ENCODE measurements at regions not wholly inside any gene's neighbourhood (a gene's known extent, or its start where the extent isn't known, plus 50 kb on each side); places are given as distances from the start of the nearest gene placed in this dataset.

GRCh38 chr17:78300962-78301820 lies 58.7 kb downstream of the SOCS3 start:
- Histone ChIP-seq H3K9me1 (replicated peaks; ENCODE audit: control insufficient read depth, extremely low read depth, insufficient read depth, low read length) (no peaks in the 10 kb centered on the region), H3K4me2 (ENCODE audit: insufficient read depth, low read length) (no peak overlapping the region)
- FAIRE-seq: no peak

More at GRCh38 chr17:78300962-78301820, 58.7 kb downstream of the SOCS3 start:
- no TSS peak for BruUV-seq (replicated peaks)
- H3K4me3 ChIP-seq (replicated peaks in 1 of 3; ENCODE audit: insufficient read depth in 1 of 3, low read depth in 1 of 3, low read length in 3 of 3): no peak overlapping the region
- H4K20me1 ChIP-seq (replicated peaks; ENCODE audit: control insufficient read depth, extremely low read depth, insufficient read depth, low read length): no peaks in the 10 kb centered on the region
- no peak overlapping the region for H3K9ac ChIP-seq (replicated peaks; ENCODE audit: extremely low read depth, insufficient read depth, low read length)
- H2AFZ ChIP-seq (ENCODE audit: low read depth, low read length): no peak overlapping the region
- H3K9me3 ChIP-seq (replicated peaks; ENCODE audit: control insufficient read depth, insufficient read depth, low read length): no peaks in the 10 kb centered on the region
- ChIA-PET POLR2A (no interaction called here), CTCF (interaction anchor here (1.1 kb wide), 1 partner anchor 12 kb away, joined by 5 read pairs; no protein-coding TSS in a partner anchor)
- dilution Hi-C loops (cut with MboI; ENCODE audit: extremely low pct_ligation_motif_present, low sequenced_read_pairs) (no loop called here), intact Hi-C loops (cut with micrococcal nuclease) (no loop called here)
- no peak overlapping the region for H3K27ac ChIP-seq (ENCODE audit: insufficient read depth, low read depth, low read length)
- DNase-seq (ENCODE audit: low read depth, low spot score): no peak
- H3K36me3 ChIP-seq (ENCODE audit: control insufficient read depth in 2 of 2, extremely low read depth in 1 of 2, insufficient read depth in 2 of 2, low read length in 2 of 2): no peaks in the 10 kb centered on the region
- no peaks in the 10 kb centered on the region for H3K27me3 ChIP-seq (ENCODE audit: control insufficient read depth in 2 of 2, insufficient read depth in 2 of 2, low read length in 2 of 2)
- no peaks in the 10 kb centered on the region for H3K79me2 ChIP-seq (ENCODE audit: control insufficient read depth, insufficient read depth, low read length)
- H3K4me1 ChIP-seq (ENCODE audit: control insufficient read depth, extremely low read depth, insufficient read depth, low read length): no peaks in the 10 kb centered on the region
- no peak for TF ChIP-seq GATA2 (IDR thresholded peaks at IDR 0.05; ENCODE audit: insufficient read depth, insufficient read length, low read depth, low read length)
- no peak for TF ChIP-seq POLR2AphosphoS5 (IDR thresholded peaks at IDR 0.05; ENCODE audit: insufficient read depth, low read depth, low read length)
- TF ChIP-seq POLR2A (IDR thresholded peaks at IDR 0.05; ENCODE audit: low read depth, low read length): no peak
- no peak for TF ChIP-seq MYC (IDR thresholded peaks at IDR 0.05; ENCODE audit: low read depth, low read length)
- no peak for TF ChIP-seq FOS (IDR thresholded peaks at IDR 0.05; ENCODE audit: borderline replicate concordance, insufficient read depth, low read length)
- no peak for TF ChIP-seq CTCF (IDR thresholded peaks at IDR 0.05; ENCODE audit: extremely low read depth in 1 of 2, insufficient read depth in 1 of 2, low read depth in 1 of 2, low read length in 2 of 2)
- TF ChIP-seq EZH2 (IDR thresholded peaks at IDR 0.05; ENCODE audit: borderline replicate concordance, low read depth, low read length, severe bottlenecking): no peak
- TF ChIP-seq MAX (IDR thresholded peaks at IDR 0.05; ENCODE audit: insufficient read depth, insufficient read length): no peak
- no peak for TF ChIP-seq JUN (IDR thresholded peaks at IDR 0.05; ENCODE audit: borderline replicate concordance, insufficient read depth, insufficient read length, low read depth)
